H9 (cell line): ENCODE measurements at regions not wholly inside any gene's neighbourhood (a gene's known extent, or its start where the extent isn't known, plus 50 kb on each side); places are given as distances from the start of the nearest gene placed in this dataset.

Experiments used
- DNase-seq: peaks from one replicate; pipeline ENCODE4 v3.0.0-alpha.2; 2017
- H2AFZ ChIP-seq: one replicate; pipeline ENCODE4 v1.6.1; 2013; ENCODE audit warnings: mild to moderate bottlenecking, low read length, control low read depth, moderate library complexity
- H2AK5ac ChIP-seq: 2 replicates; pipeline ENCODE4 v1.6.1; 2013; ENCODE audit warnings: low read length, control low read depth, mixed read lengths; ENCODE audit not compliant: insufficient read length
- H2BK120ac ChIP-seq: one replicate; pipeline ENCODE4 v1.6.1; 2013; ENCODE audit warnings: low read depth, mild to moderate bottlenecking, low read length, control low read depth, inconsistent platforms; ENCODE audit not compliant: poor library complexity, severe bottlenecking
- H2BK12ac ChIP-seq: 2 replicates; pipeline ENCODE4 v1.6.1; 2013; ENCODE audit warnings: low read length, control low read depth, mixed read lengths, low read depth; ENCODE audit not compliant: insufficient read length
- H2BK15ac ChIP-seq: 2 replicates; pipeline ENCODE4 v1.6.1; 2013; ENCODE audit warnings: low read depth, low read length, control low read depth
- H2BK20ac ChIP-seq: one replicate; pipeline ENCODE4 v1.6.1; 2013; ENCODE audit warnings: low read depth, mild to moderate bottlenecking, low read length, control low read depth, inconsistent platforms; ENCODE audit not compliant: poor library complexity, severe bottlenecking
- H2BK5ac ChIP-seq: 2 replicates; pipeline ENCODE4 v1.6.1; 2013; ENCODE audit warnings: low read length, control low read depth, mixed read lengths; ENCODE audit not compliant: insufficient read length
- H3K14ac ChIP-seq: 2 replicates; pipeline ENCODE4 v1.6.1; 2013; ENCODE audit warnings: low read length, control low read depth; ENCODE audit not compliant: insufficient read depth
- H3K18ac ChIP-seq: 2 replicates; pipeline ENCODE4 v1.6.1; 2013; ENCODE audit warnings: low read depth, mild to moderate bottlenecking, mixed read lengths, low read length, control low read depth; ENCODE audit not compliant: insufficient read length
- H3K23ac ChIP-seq: 2 replicates; pipeline ENCODE4 v1.6.1; 2013; ENCODE audit warnings: low read length, control low read depth, mixed read lengths, low read depth; ENCODE audit not compliant: insufficient read length
- H3K23me2 ChIP-seq: 2 replicates; pipeline ENCODE4 v1.6.1; 2013; ENCODE audit warnings: low read depth, mild to moderate bottlenecking, mixed read lengths, low read length, control low read depth; ENCODE audit not compliant: insufficient read length, poor library complexity, severe bottlenecking
- H3K27ac ChIP-seq: 2 replicates; pipeline ENCODE4 v1.5.1; 2013; ENCODE audit warnings: low read length, control low read depth, mixed read lengths, low read depth; ENCODE audit not compliant: insufficient read length
- H3K27me3 ChIP-seq: 2 replicates; pipeline ENCODE4 v1.6.1; 2013; ENCODE audit warnings: low read length, control low read depth, inconsistent platforms; ENCODE audit not compliant: insufficient read depth
- H3K4ac ChIP-seq: 2 replicates; pipeline ENCODE4 v1.6.1; 2013; ENCODE audit warnings: low read depth, mild to moderate bottlenecking, control low read depth, inconsistent platforms, low read length, moderate library complexity
- H3K4me1 ChIP-seq: 2 replicates; pipeline ENCODE4 v1.6.1; 2013; ENCODE audit warnings: low read length, control low read depth, inconsistent platforms; ENCODE audit not compliant: insufficient read depth
- H3K4me2 ChIP-seq: 2 replicates; pipeline ENCODE4 v1.6.1; 2013; ENCODE audit warnings: low read length, control low read depth, mixed read lengths; ENCODE audit not compliant: insufficient read length, insufficient read depth
- H3K56ac ChIP-seq: 2 replicates; pipeline ENCODE4 v1.6.1; 2013; ENCODE audit warnings: low read depth, mild to moderate bottlenecking, mixed read lengths, low read length, control low read depth; ENCODE audit not compliant: insufficient read length
- H3K79me1 ChIP-seq: 2 replicates; pipeline ENCODE4 v1.6.1; 2013; ENCODE audit warnings: low read depth, mild to moderate bottlenecking, moderate library complexity, low read length, control low read depth, inconsistent platforms; ENCODE audit not compliant: insufficient read depth, poor library complexity, severe bottlenecking
- H3K79me2 ChIP-seq: 2 replicates; pipeline ENCODE4 v1.6.1; 2013; ENCODE audit warnings: low read length, control low read depth, inconsistent platforms; ENCODE audit not compliant: insufficient read depth
- H3K9ac ChIP-seq: 2 replicates; pipeline ENCODE4 v1.6.1; 2013; ENCODE audit warnings: low read length, control low read depth, mixed read lengths; ENCODE audit not compliant: insufficient read length; ENCODE audit errors: extremely low read depth
- H3K9me3 ChIP-seq: one replicate; pipeline ENCODE4 v1.6.1; 2013; ENCODE audit warnings: low read depth, low read length, inconsistent platforms; ENCODE audit not compliant: control insufficient read depth
- H3T11ph ChIP-seq: one replicate; pipeline ENCODE4 v1.6.1; 2013; ENCODE audit warnings: mild to moderate bottlenecking, low read length, control low read depth, inconsistent platforms
- H4K20me1 ChIP-seq: one replicate; pipeline ENCODE4 v1.6.1; 2013; ENCODE audit not compliant: control insufficient read depth, insufficient read length, insufficient read depth
- H4K5ac ChIP-seq: 2 replicates; pipeline ENCODE4 v1.6.1; 2013; ENCODE audit warnings: low read depth, mild to moderate bottlenecking, mixed read lengths, low read length, control low read depth; ENCODE audit not compliant: insufficient read length
- H4K8ac ChIP-seq: replicated peaks from 2 replicates; pipeline ENCODE4 v1.6.1; 2013; ENCODE audit warnings: low read length, control low read depth, mixed read lengths, low read depth; ENCODE audit not compliant: insufficient read length
- H4K91ac ChIP-seq: 2 replicates; pipeline ENCODE4 v1.6.1; 2013; ENCODE audit warnings: low read depth, mild to moderate bottlenecking, moderate library complexity, mixed read lengths, low read length, control low read depth; ENCODE audit not compliant: insufficient read length
- H3K27ac Mint-ChIP-seq, 3 experiments: 2 replicates in 2 of 3; 3 replicates in 1 of 3; pipeline ENCODE4 v1.8.0; 2020 to 2021; ENCODE audit warnings: mixed read lengths in 3 of 3, mild to moderate bottlenecking in 1 of 3, moderate library complexity in 1 of 3
- H3K27me3 Mint-ChIP-seq: 2 replicates; pipeline ENCODE4 v1.8.0; 2021; ENCODE audit warnings: low read depth, mild to moderate bottlenecking, moderate library complexity, mixed read lengths
- H3K36me3 Mint-ChIP-seq, 3 experiments: 2 replicates in 2 of 3; 3 replicates in 1 of 3; pipeline ENCODE4 v1.8.0; 2020 to 2021; ENCODE audit warnings: low read depth in 3 of 3, mixed read lengths in 3 of 3; ENCODE audit not compliant: insufficient read depth in 1 of 3
- H3K4me1 Mint-ChIP-seq, 2 experiments: 2 replicates each; pipeline ENCODE4 v1.8.0; 2020; ENCODE audit warnings: mixed read lengths in 2 of 2
- H3K4me3 Mint-ChIP-seq, 2 experiments: 2 replicates in 1 of 2; 3 replicates in 1 of 2; pipeline ENCODE4 v1.8.0; 2020 to 2021; ENCODE audit warnings: mild to moderate bottlenecking in 2 of 2, mixed read lengths in 2 of 2, moderate library complexity in 1 of 2
- H3K9me3 Mint-ChIP-seq, 2 experiments: 2 replicates in 1 of 2; 3 replicates in 1 of 2; pipeline ENCODE4 v1.8.0; 2020; ENCODE audit warnings: mild to moderate bottlenecking in 2 of 2, mixed read lengths in 2 of 2, moderate library complexity in 1 of 2
- WGBS: extraction: QIAGEN DNeasy Blood & Tissue Kit; methylation state at CpG from one replicate; pipeline ENCODE4 v1.1.7; 2013; ENCODE audit warnings: missing lambda C conversion rate, low lambda C conversion rate, mixed read lengths; ENCODE audit not compliant: insufficient read length; ENCODE audit errors: extremely low coverage; 5-methylcytosine and 5-hydroxymethylcytosine counted together
- TF ChIP-seq, protein P1 (sequence below): fragments of 200-600 bp; sonication (generic); conservative IDR thresholded peaks from 3 replicates; pipeline ENCODE4 v1.8.0; 2021; ENCODE audit warnings: antibody characterized with exemption, mild to moderate bottlenecking

DNA sequence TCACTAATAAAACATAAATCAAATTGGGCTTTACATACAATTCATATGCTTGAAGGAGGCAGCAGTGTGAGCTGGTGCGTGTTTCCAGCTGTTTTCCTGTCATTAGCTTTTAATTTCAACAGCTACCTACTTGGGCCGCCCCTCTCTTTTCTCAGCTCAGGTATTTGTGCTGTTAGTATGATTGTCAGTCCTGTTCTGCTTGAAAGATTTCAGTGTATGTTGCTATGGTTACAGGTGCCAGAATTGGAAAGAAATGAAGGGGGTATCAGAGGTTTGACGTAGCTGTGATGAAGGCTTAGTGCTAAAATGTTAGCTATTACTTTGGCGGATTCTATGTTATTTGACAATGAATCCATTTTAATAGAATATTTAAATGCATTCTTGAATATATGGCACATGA, 440.3 kb downstream of the ZIC3 start:
- WGBS = no CpG with 5 or more reads among the region's 4 CpGs
- H3K56ac ChIP-seq = no peak overlapping the region

More for the DNA sequence above, 440.3 kb downstream of the ZIC3 start:
- H3K4me1 ChIP-seq = peaks cover 5% of the 10 kb centered on the region; the same call in 1 of the 2 replicates
- H2AFZ ChIP-seq = no peak overlapping the region
- H2AK5ac ChIP-seq = no peak overlapping the region
- no peak overlapping the region for H4K5ac ChIP-seq
- Mint-ChIP-seq H3K36me3 (no peaks in the 10 kb centered on the region; a peak in 1 of 7 replicates), H3K27me3 (peaks cover 2% of the 10 kb centered on the region; the same call in 1 of the 2 replicates), H3K27ac (no peak overlapping the region), H3K9me3 (peaks cover 0 to 23% of the 10 kb centered on the region in 2 experiments; a peak in 3 of 5 replicates), H3K4me3 (no peak overlapping the region), H3K4me1 (peaks cover 6 to 7% of the 10 kb centered on the region in 2 experiments)
- no peaks in the 10 kb centered on the region for H3K9me3 ChIP-seq
- TF ChIP-seq, protein P1, sequence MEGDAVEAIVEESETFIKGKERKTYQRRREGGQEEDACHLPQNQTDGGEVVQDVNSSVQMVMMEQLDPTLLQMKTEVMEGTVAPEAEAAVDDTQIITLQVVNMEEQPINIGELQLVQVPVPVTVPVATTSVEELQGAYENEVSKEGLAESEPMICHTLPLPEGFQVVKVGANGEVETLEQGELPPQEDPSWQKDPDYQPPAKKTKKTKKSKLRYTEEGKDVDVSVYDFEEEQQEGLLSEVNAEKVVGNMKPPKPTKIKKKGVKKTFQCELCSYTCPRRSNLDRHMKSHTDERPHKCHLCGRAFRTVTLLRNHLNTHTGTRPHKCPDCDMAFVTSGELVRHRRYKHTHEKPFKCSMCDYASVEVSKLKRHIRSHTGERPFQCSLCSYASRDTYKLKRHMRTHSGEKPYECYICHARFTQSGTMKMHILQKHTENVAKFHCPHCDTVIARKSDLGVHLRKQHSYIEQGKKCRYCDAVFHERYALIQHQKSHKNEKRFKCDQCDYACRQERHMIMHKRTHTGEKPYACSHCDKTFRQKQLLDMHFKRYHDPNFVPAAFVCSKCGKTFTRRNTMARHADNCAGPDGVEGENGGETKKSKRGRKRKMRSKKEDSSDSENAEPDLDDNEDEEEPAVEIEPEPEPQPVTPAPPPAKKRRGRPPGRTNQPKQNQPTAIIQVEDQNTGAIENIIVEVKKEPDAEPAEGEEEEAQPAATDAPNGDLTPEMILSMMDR = no peak
- H3K4ac ChIP-seq = no peak overlapping the region
- H3K27ac ChIP-seq = no peak overlapping the region
- H3K9ac ChIP-seq = no peak overlapping the region
- H2BK15ac ChIP-seq = no peak overlapping the region
- H2BK5ac ChIP-seq = no peak overlapping the region
- H3T11ph ChIP-seq = no peak overlapping the region
- no peak for DNase-seq
- H3K79me1 ChIP-seq = no peaks in the 10 kb centered on the region
- H3K14ac ChIP-seq = no peak overlapping the region
- no peak overlapping the region for H3K4me2 ChIP-seq
- no peak overlapping the region for H4K8ac ChIP-seq
- no peak overlapping the region for H2BK20ac ChIP-seq
- H3K23me2 ChIP-seq = no peaks in the 10 kb centered on the region
- no peaks in the 10 kb centered on the region for H3K79me2 ChIP-seq
- H3K27me3 ChIP-seq = no peaks in the 10 kb centered on the region
- no peak overlapping the region for H2BK120ac ChIP-seq
- no peaks in the 10 kb centered on the region for H4K20me1 ChIP-seq
- H3K18ac ChIP-seq = no peak overlapping the region
- H4K91ac ChIP-seq = no peak overlapping the region
- H3K23ac ChIP-seq = no peak overlapping the region
- H2BK12ac ChIP-seq = no peak overlapping the region
